HG02981 (cell line): ENCODE measurements at regions not wholly inside any gene's neighbourhood (a gene's known extent, or its start where the extent isn't known, plus 50 kb on each side); places are given as distances from the start of the nearest gene placed in this dataset.

Source experiments
- ATAC-seq: cut with Tn5 transposase; IDR thresholded peaks from one replicate; pipeline ENCODE4 v1.9.1; 2021; ENCODE audit warnings: mild to moderate bottlenecking, moderate library complexity; ENCODE audit not compliant: unreplicated experiment

GRCh38 chr1:168867941-168868634 is 139.1 kb upstream of the DPT start:
- no peak for ATAC-seq

GRCh38 chr1:168871531-168871930 is 142.5 kb upstream of the DPT start:
- ATAC-seq = no peak

GRCh38 chr1:168875831-168876230 is 146.8 kb upstream of the DPT start:
- no peak for ATAC-seq

DNA sequence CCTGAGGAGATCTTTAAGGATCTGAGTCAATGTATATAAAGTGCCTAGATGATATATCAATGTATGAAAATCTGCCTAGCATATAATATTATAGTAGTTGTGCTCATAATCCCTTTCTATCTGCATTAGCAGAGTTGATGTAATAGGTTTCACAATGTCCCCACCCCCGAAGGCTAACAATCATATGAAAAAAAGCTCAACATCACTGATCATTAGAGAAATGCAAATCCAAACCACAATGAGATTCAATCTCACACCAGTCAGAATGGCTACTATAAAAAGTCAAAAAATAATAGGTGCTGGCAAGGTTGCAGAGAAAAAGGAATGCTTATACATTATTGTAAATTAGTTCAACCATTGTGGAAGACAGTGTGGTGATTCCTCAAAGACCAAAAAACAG is 147.8 kb upstream of the DPT start:
- no peak for ATAC-seq

DNA sequence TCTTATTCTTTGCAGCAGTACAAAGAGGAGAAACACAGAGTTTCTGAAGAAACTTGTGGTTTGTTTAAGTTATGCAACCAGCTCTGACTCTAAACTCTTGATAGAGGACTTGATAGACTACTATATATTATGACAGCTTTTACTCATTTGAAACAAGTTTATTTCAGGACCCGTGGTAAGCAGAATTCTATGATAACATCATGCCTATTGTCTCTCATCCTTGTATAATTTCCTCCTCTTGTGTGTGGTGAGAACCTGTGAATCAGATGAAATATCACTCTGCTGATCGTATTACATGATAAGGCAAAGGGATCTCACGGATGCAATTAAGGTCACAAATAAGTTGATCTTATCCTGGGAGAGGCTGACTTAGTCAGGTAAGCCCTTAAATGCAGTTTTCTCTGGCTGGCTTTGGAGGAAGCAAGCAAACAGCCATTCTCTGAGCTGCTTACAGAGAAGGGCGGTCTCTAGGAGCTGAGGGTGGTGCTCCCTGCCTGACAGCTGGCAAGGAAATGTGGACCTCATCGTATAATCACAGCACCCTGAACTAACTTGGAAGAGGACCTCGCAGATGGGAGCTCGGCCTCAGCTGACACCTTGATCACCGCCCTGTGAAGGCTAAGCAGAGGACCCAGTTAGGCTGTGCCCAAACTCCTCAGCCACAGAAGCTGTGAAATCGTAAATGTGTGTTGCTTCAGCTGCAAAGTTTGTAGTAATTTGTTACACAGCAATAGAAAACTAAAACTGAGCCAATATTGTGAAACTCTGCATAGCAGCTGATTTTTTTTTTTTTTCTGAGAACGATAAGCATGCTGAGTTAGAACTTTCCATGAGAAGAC is 151.1 kb upstream of the DPT start:
- no peak for ATAC-seq

- ATAC-seq = no peak
Observed at GRCh38 chr1:168881656-168882260, 152.8 kb upstream of the DPT start.

DNA sequence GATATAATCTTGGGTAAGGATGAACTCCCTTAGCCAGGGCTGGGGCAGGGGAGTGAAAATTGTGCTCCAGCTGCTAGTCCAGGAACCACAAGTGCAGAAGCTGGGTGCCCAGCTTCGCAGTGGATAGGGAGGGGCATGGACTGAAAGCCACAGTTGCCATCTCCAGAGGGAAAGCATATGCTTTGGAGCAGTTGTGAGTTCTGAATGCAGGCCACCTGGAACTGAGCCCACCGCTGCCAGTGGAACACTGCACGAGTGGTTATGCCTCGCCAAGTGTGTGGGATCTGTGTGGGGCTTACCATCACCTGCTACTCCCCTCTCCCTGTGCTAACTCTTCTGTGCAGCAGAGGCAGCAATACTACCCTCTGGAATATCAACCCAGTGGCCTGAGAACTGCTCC is 158.4 kb upstream of the DPT start:
- no peak for ATAC-seq

- ATAC-seq = no peak
Observed at GRCh38 chr1:168888418-168888817, 159.4 kb upstream of the DPT start.

DNA sequence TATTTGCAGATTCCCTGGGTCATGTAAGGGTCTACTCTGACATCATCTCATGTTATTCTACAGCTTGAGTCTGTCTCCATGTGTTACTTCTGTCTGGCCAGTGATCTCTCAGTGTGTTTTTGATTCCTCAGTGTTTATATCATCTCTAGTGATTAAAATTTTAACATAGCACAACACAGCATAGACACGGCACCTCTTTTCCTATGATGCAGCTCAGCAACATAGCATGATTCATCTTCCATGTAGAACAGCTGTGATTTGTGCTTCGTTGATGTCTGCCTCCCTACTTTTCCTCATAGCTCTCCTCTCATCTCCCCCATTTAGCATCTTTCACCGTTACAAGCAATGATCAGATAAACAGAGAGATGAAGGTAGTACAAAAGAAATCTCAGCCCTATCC is 163.9 kb upstream of the DPT start:
- ATAC-seq = no peak

DNA sequence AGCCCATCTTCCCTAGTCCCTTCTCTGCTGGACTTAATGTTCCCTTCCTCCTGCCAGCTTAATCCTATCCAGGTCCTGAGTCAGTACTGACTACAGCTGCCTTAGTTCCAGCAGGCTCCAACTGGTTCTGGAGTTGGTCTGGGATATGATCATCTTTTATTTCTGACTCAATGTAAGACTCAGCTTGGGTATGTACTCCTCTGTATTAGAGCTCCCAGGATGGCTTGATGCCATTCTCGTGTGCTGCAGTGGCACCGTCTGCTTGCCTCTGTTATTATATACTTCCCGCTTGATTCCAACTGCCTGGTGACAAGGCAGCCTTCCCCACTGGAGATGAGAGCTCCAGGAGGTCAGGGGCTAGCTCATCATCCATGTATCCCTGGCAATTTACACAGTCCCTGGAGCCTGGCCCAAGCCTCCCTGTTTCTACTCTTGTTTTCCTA is 164.4 kb upstream of the DPT start:
- no peak for ATAC-seq

DNA sequence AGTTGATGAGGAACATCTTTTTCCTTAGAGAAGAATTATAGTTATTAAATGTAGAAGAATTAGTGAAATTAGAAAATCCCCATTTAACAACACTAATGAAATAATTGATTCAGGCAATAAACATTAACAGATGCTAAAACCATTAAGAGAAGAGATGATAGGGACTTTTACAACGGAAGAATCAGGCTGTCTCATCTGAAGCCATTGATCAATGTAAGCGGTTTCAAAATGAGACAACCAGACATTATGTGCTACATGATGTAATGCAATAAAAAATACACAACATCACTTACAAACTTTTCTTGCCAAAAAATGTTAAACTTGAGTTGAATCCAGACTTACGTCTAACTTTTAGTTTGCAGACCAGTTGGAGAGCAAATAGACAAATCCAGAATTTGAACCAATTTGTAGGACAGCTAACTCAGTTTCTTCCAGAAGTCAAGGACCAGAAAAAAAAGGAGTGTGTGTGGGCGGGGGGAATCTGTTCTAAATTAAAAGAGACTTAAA is 165.4 kb upstream of the DPT start:
- ATAC-seq = no peak

- ATAC-seq = no peak
Observed at GRCh38 chr1:168897249-168897648, 168.2 kb upstream of the DPT start.

DNA sequence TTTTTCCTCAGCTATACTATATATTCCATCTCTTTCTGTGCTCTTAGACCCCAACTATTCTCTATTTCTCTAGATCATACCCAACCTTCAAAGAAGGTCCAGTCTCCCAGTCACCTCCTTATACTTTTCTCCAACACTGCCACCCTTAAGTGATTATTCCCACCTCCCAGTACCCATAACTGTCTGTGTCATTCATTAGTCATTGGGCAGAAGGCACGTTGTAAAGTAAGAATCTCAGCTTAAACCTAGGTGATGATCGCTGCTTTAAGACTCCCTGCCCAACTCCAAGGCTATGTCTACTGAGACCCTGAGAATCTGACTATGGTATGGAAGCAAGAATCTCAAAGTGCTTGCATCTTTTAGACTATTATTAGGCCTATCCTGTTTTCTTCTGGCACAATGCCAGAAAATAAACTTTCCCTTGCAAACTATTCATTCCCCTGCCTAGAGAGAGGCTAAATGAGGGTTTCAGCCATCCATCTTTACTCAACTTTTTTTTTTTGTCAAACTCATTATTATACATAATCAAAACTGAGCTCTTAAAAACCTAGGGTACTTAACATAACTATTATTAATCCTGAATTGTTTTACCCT is 174.3 kb upstream of the DPT start:
- no peak for ATAC-seq

DNA sequence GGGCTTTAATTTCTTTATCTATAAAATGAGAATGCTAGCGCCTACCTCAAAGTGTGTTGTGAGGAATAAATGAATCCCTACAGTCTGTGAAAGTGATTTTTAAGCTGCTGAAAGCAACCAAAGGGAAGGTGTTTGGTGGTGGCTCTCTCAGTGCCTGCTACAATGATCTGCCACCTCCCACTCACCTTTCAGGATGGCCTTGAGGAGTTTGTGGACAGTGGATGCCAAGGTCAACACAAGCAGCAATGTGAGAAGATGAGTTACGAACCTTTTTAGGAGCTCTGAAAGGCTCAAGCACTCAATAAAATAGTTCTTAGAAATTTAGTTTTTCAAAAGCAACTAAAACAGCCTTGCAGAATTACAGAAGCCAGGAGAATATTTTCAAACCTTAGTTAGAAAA is 176.6 kb upstream of the DPT start:
- no peak for ATAC-seq

GRCh38 chr1:168906367-168906766 is 177.4 kb upstream of the DPT start:
- no peak for ATAC-seq

GRCh38 chr1:168907053-168907452 is 178.0 kb upstream of the DPT start:
- ATAC-seq = no peak

DNA sequence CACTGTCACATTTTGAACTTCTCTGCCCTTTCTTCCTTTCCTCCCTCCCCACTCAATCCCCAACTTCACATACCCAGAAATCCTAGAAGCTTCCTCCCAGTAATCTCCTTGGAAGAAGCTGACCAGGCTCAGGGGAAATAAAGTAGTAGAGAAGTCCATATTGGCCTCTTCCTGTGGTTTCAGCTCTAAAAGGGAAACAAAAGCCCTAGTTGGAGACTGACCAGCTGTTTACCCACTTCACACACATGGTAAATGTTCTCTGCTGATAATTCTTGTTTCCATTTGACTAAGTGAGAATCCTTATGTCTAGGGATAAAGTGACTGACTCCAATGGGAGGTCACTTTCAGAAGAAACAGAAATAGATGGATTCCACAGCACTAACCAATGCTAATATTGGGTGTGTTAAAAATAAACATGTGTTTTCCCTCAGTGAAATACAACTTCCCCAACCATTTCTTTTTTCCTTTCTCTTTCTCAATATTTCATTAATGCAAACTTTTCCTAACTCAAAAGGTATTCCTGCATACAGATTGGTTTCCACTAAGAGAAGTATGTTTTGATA is 178.9 kb upstream of the DPT start:
- no peak for ATAC-seq

DNA sequence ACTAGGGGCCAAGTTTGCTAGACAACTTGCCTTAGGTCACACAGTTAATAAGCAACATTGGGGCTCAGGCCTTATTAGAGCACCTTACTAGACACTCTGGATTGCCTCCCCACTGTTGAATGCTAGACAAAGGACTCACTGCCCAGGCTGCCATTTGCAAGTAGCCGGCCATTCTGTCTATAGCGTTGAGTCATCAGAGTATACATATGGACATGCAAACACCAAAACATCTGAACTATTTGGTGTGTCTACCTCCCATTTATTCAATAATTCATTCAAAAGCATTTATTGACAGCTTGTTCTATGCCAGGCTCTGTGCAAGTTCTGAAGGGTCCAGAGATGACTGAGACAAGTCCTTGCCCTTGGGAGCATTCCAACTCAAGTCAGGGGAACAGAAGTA is 181.4 kb upstream of the DPT start:
- no peak for ATAC-seq

DNA sequence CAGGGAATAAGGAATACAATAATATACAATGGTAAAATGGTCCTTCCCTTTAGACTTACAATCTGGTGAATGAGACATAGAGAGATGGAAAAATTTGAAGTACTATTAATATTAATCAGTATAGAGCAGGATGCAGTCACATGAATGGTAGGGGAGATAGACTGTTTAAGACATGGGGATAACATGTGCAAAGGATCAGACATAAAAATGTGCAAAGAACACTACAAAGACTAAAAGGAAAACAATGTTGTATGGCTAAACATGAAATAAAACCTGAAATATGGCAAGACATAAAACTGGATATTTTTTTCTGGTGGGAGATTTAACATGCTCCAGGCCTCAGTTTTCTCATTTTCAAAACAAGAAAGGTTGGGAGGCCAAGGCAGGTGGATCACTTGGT is 182.4 kb upstream of the DPT start:
- ATAC-seq = no peak

- no peak for ATAC-seq
Observed at GRCh38 chr1:168913711-168914463, 184.9 kb upstream of the DPT start.
